CD14-positive monocyte (primary cell): ENCODE measurements at regions not wholly inside any gene's neighbourhood (a gene's known extent, or its start where the extent isn't known, plus 50 kb on each side); places are given as distances from the start of the nearest gene placed in this dataset.

Source experiments
- DNase-seq, 3 donors: peaks; one replicate each; pipeline ENCODE4 v3.0.0-alpha.2; 2011 to 2022
- H2AFZ ChIP-seq: 2 replicates; pipeline ENCODE4 v1.6.0; 2012; ENCODE audit warnings: mild to moderate bottlenecking, low read depth, low read length, inconsistent platforms; ENCODE audit not compliant: insufficient read depth, poor library complexity, severe bottlenecking
- H3K27ac ChIP-seq, 2 donors: 1 replicate in 1 of 2; 2 replicates in 1 of 2; pipeline ENCODE4 v1.5.1; 2012 to 2013; ENCODE audit warnings: low read length in 2 of 2, control low read depth in 1 of 2, inconsistent platforms in 1 of 2, low read depth in 1 of 2, mild to moderate bottlenecking in 1 of 2
- H3K27me3 ChIP-seq, 2 donors: one replicate each; pipeline versions ENCODE4 v1.6.0 to v1.6.1; 2011 to 2013; ENCODE audit warnings: low read length in 2 of 2; ENCODE audit not compliant: control insufficient read depth in 2 of 2, insufficient read depth in 2 of 2
- H3K36me3 ChIP-seq, 2 donors: replicated peaks in 1 of 2; 1 replicate in 1 of 2; 2 replicates in 1 of 2; pipeline versions ENCODE4 v1.5.1 to v1.6.1; 2012 to 2013; ENCODE audit warnings: low read length in 2 of 2, control low read depth in 1 of 2, inconsistent platforms in 1 of 2, mild to moderate bottlenecking in 1 of 2; ENCODE audit not compliant: insufficient read depth in 2 of 2, control insufficient read depth in 1 of 2
- H3K4me1 ChIP-seq, 2 donors: 1 replicate in 1 of 2; 2 replicates in 1 of 2; pipeline versions ENCODE4 v1.5.1 to v1.6.1; 2012 to 2013; ENCODE audit warnings: low read length in 2 of 2, control low read depth in 1 of 2, inconsistent platforms in 1 of 2, mild to moderate bottlenecking in 1 of 2, moderate library complexity in 1 of 2; ENCODE audit not compliant: insufficient read depth in 2 of 2, control insufficient read depth in 1 of 2
- H3K4me2 ChIP-seq: replicated peaks from 2 replicates; pipeline ENCODE3; 2012; ENCODE audit warnings: low read length, moderate library complexity, mild to moderate bottlenecking; ENCODE audit not compliant: poor library complexity, severe bottlenecking; ENCODE audit errors: extremely low read depth
- H3K4me3 ChIP-seq, 3 experiments: fragments of 200-600 bp in 1 of 3; sonication (generic) in 1 of 3; replicated peaks in 1 of 3; 1 replicate in 2 of 3; 2 replicates in 1 of 3; pipeline ENCODE4 v1.5.1; 2011 to 2013; ENCODE audit warnings: low read length in 3 of 3, mild to moderate bottlenecking in 3 of 3, control low read depth in 2 of 3, low read depth in 2 of 3, inconsistent platforms in 1 of 3, moderate library complexity in 1 of 3
- H3K79me2 ChIP-seq: 2 replicates; pipeline ENCODE4 v1.6.0; 2012; ENCODE audit warnings: mild to moderate bottlenecking, control low read depth, inconsistent platforms, low read length, moderate library complexity; ENCODE audit not compliant: insufficient read depth
- H3K9ac ChIP-seq: 2 replicates; pipeline ENCODE4 v1.6.0; 2017; ENCODE audit warnings: low read length, mild to moderate bottlenecking; ENCODE audit not compliant: insufficient read depth, poor library complexity, severe bottlenecking
- H3K9me3 ChIP-seq, 2 donors: replicated peaks in 1 of 2; 1 replicate in 1 of 2; 2 replicates in 1 of 2; pipeline versions ENCODE4 v1.5.1 to v1.6.1; 2012 to 2013; ENCODE audit warnings: low read length in 2 of 2, control low read depth in 1 of 2; ENCODE audit not compliant: control insufficient read depth in 1 of 2, insufficient read depth in 1 of 2
- H4K20me1 ChIP-seq: 2 replicates; pipeline ENCODE4 v1.6.0; 2012; ENCODE audit warnings: mild to moderate bottlenecking, low read length, control low read depth, moderate library complexity; ENCODE audit not compliant: insufficient read depth
- H3K27ac Mint-ChIP-seq, 7 donors: one replicate each; pipeline ENCODE4 v1.8.0; 2020; ENCODE audit warnings: mild to moderate bottlenecking in 7 of 7, mixed read lengths in 7 of 7, moderate library complexity in 6 of 7, inconsistent platforms in 2 of 7
- H3K27me3 Mint-ChIP-seq, 3 donors: one replicate each; pipeline ENCODE4 v1.8.0; 2021 to 2022; ENCODE audit warnings: low read depth in 3 of 3, mild to moderate bottlenecking in 3 of 3, mixed read lengths in 3 of 3, moderate library complexity in 3 of 3, inconsistent platforms in 1 of 3
- H3K36me3 Mint-ChIP-seq, 2 donors: one replicate each; pipeline ENCODE4 v1.8.0; 2020; ENCODE audit warnings: mixed read lengths in 2 of 2, inconsistent platforms in 1 of 2, mild to moderate bottlenecking in 1 of 2
- H3K4me1 Mint-ChIP-seq: one replicate; pipeline ENCODE4 v1.8.0; 2020; ENCODE audit warnings: mild to moderate bottlenecking, mixed read lengths
- H3K4me3 Mint-ChIP-seq, 2 donors: one replicate each; pipeline ENCODE4 v1.8.0; 2020; ENCODE audit warnings: mild to moderate bottlenecking in 2 of 2, mixed read lengths in 2 of 2, moderate library complexity in 1 of 2
- H3K9me3 Mint-ChIP-seq, 7 donors: one replicate each; pipeline ENCODE4 v1.8.0; 2020 to 2022; ENCODE audit warnings: mixed read lengths in 7 of 7, mild to moderate bottlenecking in 6 of 7, moderate library complexity in 6 of 7, inconsistent platforms in 2 of 7
- CTCF ChIP-seq: fragments of 200-600 bp; IDR thresholded peaks from one replicate; pipeline ENCODE4 v1.8.0; 2022; ENCODE audit warnings: antibody characterized with exemption, mild to moderate bottlenecking
- WGBS: methylation state at CpG from one replicate; pipeline ENCODE4 v1.1.5; 2013; ENCODE audit warnings: missing lambda C conversion rate; ENCODE audit not compliant: insufficient coverage; 5-methylcytosine and 5-hydroxymethylcytosine counted together
- intact Hi-C, 2 donors: fragments of 100-400 bp; cut with micrococcal nuclease; formaldehyde crosslinking; loops; one replicate each; pipeline versions ENCODE4 v1.15.0 to v1.15.1; 2023

DNA sequence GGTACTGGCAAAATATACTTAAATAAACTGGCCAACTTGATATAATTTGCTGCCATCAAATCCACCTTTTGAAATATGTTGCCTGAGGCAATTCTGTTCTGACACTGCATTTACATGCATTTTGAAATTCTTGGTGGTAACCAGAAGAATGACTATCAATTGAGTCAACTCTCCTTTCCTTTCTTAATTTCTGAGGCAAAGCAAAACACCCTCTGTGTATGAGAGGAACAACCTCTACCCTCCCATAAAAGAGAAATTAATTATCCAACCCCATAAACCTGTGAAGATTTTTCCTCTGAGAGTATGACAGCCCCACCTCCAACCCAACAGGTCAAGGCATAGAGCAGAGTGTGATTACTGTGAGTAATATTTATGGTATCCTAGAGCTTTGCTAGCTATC lies 286.8 kb downstream of the NR2F1-AS1 start:
- no peak overlapping the region for H3K4me3 Mint-ChIP-seq
- H3K9me3 Mint-ChIP-seq = peaks cover 0 to 11% (median 4%) of the 10 kb centered on the region in 7 donors
- no peaks in the 10 kb centered on the region for H3K36me3 ChIP-seq
- H3K27ac ChIP-seq = no peak overlapping the region
- H3K36me3 Mint-ChIP-seq = no peaks in the 10 kb centered on the region
- no peak overlapping the region for H3K4me3 ChIP-seq
- no peaks in the 10 kb centered on the region for H3K4me1 Mint-ChIP-seq
- no peaks in the 10 kb centered on the region for H3K79me2 ChIP-seq
- peaks cover 0 to 15% of the 10 kb centered on the region in 2 donors for H3K9me3 ChIP-seq
- no peak overlapping the region for H3K9ac ChIP-seq
- H3K27me3 Mint-ChIP-seq = no peaks in the 10 kb centered on the region
- no peak for DNase-seq
- no peak overlapping the region for H2AFZ ChIP-seq
- H3K4me1 ChIP-seq = no peaks in the 10 kb centered on the region
- TF ChIP-seq CTCF = no peak
- no peaks in the 10 kb centered on the region for H3K27me3 ChIP-seq
- no peak overlapping the region for H3K27ac Mint-ChIP-seq
- H3K4me2 ChIP-seq = no peak overlapping the region
- intact Hi-C loops = no loop called here
- H4K20me1 ChIP-seq = no peaks in the 10 kb centered on the region

DNA sequence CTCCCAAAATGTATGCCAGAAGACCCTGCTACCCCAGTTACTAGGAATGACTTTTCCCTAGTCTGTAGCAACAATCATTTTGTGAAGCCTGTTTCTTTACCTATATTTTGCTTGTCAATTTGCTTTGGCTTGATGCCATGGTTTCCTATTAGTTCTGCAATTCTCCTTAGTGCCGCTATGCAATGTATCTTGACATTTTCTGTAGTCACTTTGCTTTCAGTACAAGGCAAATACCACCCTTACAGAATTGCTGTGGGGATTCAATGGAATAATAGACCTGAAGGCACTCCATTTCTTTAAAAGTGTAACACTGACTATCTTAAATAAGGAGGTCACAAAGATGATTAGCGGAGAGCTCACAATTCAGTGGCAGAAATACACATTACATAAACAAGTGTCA lies 291.1 kb downstream of the NR2F1-AS1 start:
- intact Hi-C loops = no loop called here
- H3K4me3 Mint-ChIP-seq = no peak overlapping the region
- no CpG with 5 or more reads among the region's 2 CpGs for WGBS
- Histone ChIP-seq H3K27ac (no peak overlapping the region), H3K9ac (no peak overlapping the region), H3K4me3 (no peak overlapping the region), H3K9me3 (peaks cover 20 to 25% of the 10 kb centered on the region in 2 donors), H2AFZ (no peak overlapping the region), H3K79me2 (no peaks in the 10 kb centered on the region), H3K36me3 (no peaks in the 10 kb centered on the region), H3K4me2 (no peak overlapping the region), H4K20me1 (no peaks in the 10 kb centered on the region), H3K27me3 (no peaks in the 10 kb centered on the region), H3K4me1 (no peaks in the 10 kb centered on the region)
- no peaks in the 10 kb centered on the region for H3K36me3 Mint-ChIP-seq
- H3K9me3 Mint-ChIP-seq = peaks cover 3 to 11% (median 6%) of the 10 kb centered on the region in 7 donors
- H3K27me3 Mint-ChIP-seq = no peaks in the 10 kb centered on the region
- no peak for TF ChIP-seq CTCF
- DNase-seq = no peak
- no peaks in the 10 kb centered on the region for H3K4me1 Mint-ChIP-seq
- no peak overlapping the region for H3K27ac Mint-ChIP-seq
